ENCODE measurements at regions not wholly inside any gene's neighbourhood (a gene's known extent, or its start where the extent isn't known, plus 50 kb on each side); places are given as distances from the start of the nearest gene placed in this dataset.

DNA sequence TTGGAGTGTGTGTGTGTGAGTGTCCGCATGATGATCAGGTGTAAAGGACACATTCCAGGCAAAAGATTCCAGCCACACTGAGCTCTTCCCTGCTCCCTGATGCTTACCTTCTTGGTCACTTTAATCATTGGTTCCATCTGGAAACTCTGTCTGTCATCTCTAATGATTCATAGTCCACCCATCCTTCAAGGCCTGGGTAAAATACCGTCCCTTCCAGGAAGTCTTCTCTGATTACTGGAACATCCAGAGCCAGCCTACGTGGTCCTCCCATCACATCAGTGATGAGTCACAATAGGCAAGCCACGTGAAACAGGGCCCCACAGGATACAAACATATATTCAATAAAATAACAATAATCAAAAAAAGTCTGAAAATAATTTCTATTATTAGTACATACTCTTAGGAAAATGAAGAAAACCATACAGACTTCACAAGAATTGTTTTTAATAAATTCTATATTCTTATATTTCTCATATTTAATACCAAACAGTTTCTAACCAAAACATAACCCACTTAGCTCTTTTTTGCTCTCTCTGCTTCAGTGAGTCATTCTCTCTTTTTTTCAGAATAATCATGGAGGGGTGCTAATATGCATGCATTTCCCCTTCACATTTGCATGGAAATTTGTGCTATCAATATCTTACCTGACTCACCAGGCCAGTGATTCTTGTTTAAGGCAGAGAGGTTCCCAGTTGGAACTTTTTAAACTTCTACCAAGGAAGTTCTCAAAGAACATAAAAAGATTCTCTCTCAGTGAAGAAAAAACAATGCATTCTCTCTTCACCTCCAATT is 263.2 kb downstream of the TOX3 start:
- H4K20me1 ChIP-seq (replicated peaks; ENCODE audit: control insufficient read depth, extremely low read depth, insufficient read depth, low read length): no peaks in the 10 kb centered on the region
- H2AFZ ChIP-seq (ENCODE audit: low read depth, low read length): no peak overlapping the region
- H3K36me3 ChIP-seq (ENCODE audit: control insufficient read depth in 2 of 2, extremely low read depth in 1 of 2, insufficient read depth in 2 of 2, low read length in 2 of 2): no peaks in the 10 kb centered on the region
- no peaks in the 10 kb centered on the region for H3K9me3 ChIP-seq (replicated peaks; ENCODE audit: control insufficient read depth, insufficient read depth, low read length)
- no peaks in the 10 kb centered on the region for H3K4me1 ChIP-seq (ENCODE audit: control insufficient read depth, extremely low read depth, insufficient read depth, low read length)
- H3K9me1 ChIP-seq (replicated peaks; ENCODE audit: control insufficient read depth, extremely low read depth, insufficient read depth, low read length): no peaks in the 10 kb centered on the region
- H3K4me3 ChIP-seq (replicated peaks in 1 of 3; ENCODE audit: insufficient read depth in 1 of 3, low read depth in 1 of 3, low read length in 3 of 3): no peak overlapping the region
- no peak for TF ChIP-seq MAX (IDR thresholded peaks at IDR 0.05; ENCODE audit: insufficient read depth, insufficient read length)
- intact Hi-C loops (cut with micrococcal nuclease) (no loop called here), dilution Hi-C loops (cut with MboI; ENCODE audit: extremely low pct_ligation_motif_present, low sequenced_read_pairs) (no loop called here)
- POLR2A ChIA-PET: interaction anchor here (0.6 kb wide), 1 partner anchor 169 kb away, joined by 4 read pairs; no protein-coding TSS in a partner anchor
- no peaks in the 10 kb centered on the region for H3K79me2 ChIP-seq (ENCODE audit: control insufficient read depth, insufficient read depth, low read length)
- no peak for DNase-seq (ENCODE audit: low read depth, low spot score)
- no peak overlapping the region for H3K9ac ChIP-seq (replicated peaks; ENCODE audit: extremely low read depth, insufficient read depth, low read length)
- CTCF ChIA-PET: no interaction called here
- no peaks in the 10 kb centered on the region for H3K27me3 ChIP-seq (ENCODE audit: control insufficient read depth in 2 of 2, insufficient read depth in 2 of 2, low read length in 2 of 2)
- no peak overlapping the region for H3K27ac ChIP-seq (ENCODE audit: insufficient read depth, low read depth, low read length)
- no TSS peak for BruUV-seq (replicated peaks)
- no peak for FAIRE-seq
- no peak overlapping the region for H3K4me2 ChIP-seq (ENCODE audit: insufficient read depth, low read length)

DNA sequence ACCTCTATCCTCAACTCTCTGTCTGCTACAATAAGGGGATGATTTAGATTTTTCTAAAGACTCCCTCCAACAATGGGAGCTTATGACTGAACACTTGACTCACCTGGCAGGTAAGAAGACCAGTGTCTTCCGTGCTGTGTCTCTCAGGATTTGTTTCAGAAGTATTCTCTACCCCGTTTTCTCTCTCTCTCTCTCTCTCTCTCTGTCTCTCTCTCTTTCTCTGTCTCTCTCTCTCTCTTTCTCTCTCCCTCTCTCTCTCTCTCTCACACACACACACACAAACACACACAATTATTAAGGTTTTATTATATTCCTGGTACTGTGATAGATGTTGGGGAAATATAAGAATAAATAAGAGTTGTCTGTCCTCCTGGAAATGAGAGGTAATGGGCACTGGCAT is 263.9 kb downstream of the TOX3 start:
- Histone ChIP-seq H3K9ac (replicated peaks; ENCODE audit: extremely low read depth, insufficient read depth, low read length) (no peak overlapping the region), H3K9me3 (replicated peaks; ENCODE audit: control insufficient read depth, insufficient read depth, low read length) (no peaks in the 10 kb centered on the region), H3K4me3 (replicated peaks in 1 of 3; ENCODE audit: insufficient read depth in 1 of 3, low read depth in 1 of 3, low read length in 3 of 3) (no peak overlapping the region), H3K36me3 (ENCODE audit: control insufficient read depth in 2 of 2, extremely low read depth in 1 of 2, insufficient read depth in 2 of 2, low read length in 2 of 2) (no peaks in the 10 kb centered on the region), H3K27ac (ENCODE audit: insufficient read depth, low read depth, low read length) (no peak overlapping the region), H3K9me1 (replicated peaks; ENCODE audit: control insufficient read depth, extremely low read depth, insufficient read depth, low read length) (no peaks in the 10 kb centered on the region), H3K27me3 (ENCODE audit: control insufficient read depth in 2 of 2, insufficient read depth in 2 of 2, low read length in 2 of 2) (no peaks in the 10 kb centered on the region), H3K79me2 (ENCODE audit: control insufficient read depth, insufficient read depth, low read length) (no peaks in the 10 kb centered on the region), H3K4me1 (ENCODE audit: control insufficient read depth, extremely low read depth, insufficient read depth, low read length) (no peaks in the 10 kb centered on the region), H2AFZ (ENCODE audit: low read depth, low read length) (no peak overlapping the region), H3K4me2 (ENCODE audit: insufficient read depth, low read length) (no peak overlapping the region), H4K20me1 (replicated peaks; ENCODE audit: control insufficient read depth, extremely low read depth, insufficient read depth, low read length) (no peaks in the 10 kb centered on the region)
- TF ChIP-seq FOS (IDR thresholded peaks at IDR 0.05; ENCODE audit: borderline replicate concordance, insufficient read depth, low read length): no peak
- no peak for TF ChIP-seq MAX (IDR thresholded peaks at IDR 0.05; ENCODE audit: insufficient read depth, insufficient read length)
- no peak for TF ChIP-seq POLR2AphosphoS5 (IDR thresholded peaks at IDR 0.05; ENCODE audit: insufficient read depth, low read depth, low read length)
- no peak for TF ChIP-seq EZH2 (IDR thresholded peaks at IDR 0.05; ENCODE audit: borderline replicate concordance, low read depth, low read length, severe bottlenecking)
- TF ChIP-seq CTCF (IDR thresholded peaks at IDR 0.05; ENCODE audit: extremely low read depth in 1 of 2, insufficient read depth in 1 of 2, low read depth in 1 of 2, low read length in 2 of 2): no peak
- TF ChIP-seq POLR2A (IDR thresholded peaks at IDR 0.05; ENCODE audit: low read depth, low read length): no peak
- no peak for TF ChIP-seq GATA2 (IDR thresholded peaks at IDR 0.05; ENCODE audit: insufficient read depth, insufficient read length, low read depth, low read length)
- no peak for TF ChIP-seq MYC (IDR thresholded peaks at IDR 0.05; ENCODE audit: low read depth, low read length)
- no peak for TF ChIP-seq JUN (IDR thresholded peaks at IDR 0.05; ENCODE audit: borderline replicate concordance, insufficient read depth, insufficient read length, low read depth)
- BruUV-seq (replicated peaks): no TSS peak
- intact Hi-C loops (cut with micrococcal nuclease): no loop called here
- CTCF ChIA-PET: no interaction called here
- POLR2A ChIA-PET: no interaction called here
- FAIRE-seq (no peak), DNase-seq (ENCODE audit: low read depth, low spot score) (no peak)
- dilution Hi-C loops (cut with MboI; ENCODE audit: extremely low pct_ligation_motif_present, low sequenced_read_pairs): no loop called here

Measured in endothelial cell of umbilical vein (primary cell).